ENCODE measurements at regions not wholly inside any gene's neighbourhood (a gene's known extent, or its start where the extent isn't known, plus 50 kb on each side); places are given as distances from the start of the nearest gene placed in this dataset.
"Not testable (repeated sequence)": the region's sequence is repeated elsewhere in the genome, so short reads cannot be mapped to it uniquely, and the experiment has no call there.

DNA sequence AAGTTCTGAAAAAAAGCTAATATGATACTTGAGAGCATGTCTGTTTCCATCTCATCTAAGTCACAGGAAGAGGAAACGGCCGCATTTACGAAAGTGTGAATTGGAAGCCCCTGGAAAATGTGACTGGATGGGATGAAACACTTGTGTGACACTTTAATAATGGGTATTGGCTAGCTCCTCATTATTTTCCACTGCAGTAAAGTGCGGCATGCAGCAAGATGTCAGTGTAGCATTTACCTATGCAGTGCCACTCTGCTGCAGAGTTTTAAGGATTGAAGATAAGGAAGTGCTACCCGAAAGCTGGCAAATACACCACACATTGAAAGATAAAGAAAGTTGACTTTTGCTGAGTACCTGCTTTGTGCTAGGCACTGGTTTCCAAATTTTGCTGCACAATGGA is 249.5 kb upstream of the FAM240B start:
- H3K4me1 ChIP-seq; H3K27me3 ChIP-seq; H3K36me3 ChIP-seq; H3K27ac ChIP-seq (replicated peaks in 1 of 4); DNase-seq (ENCODE audit: extremely low spot score); intact Hi-C loops (cut with DNase I); H3K4me3 ChIP-seq; H3K9me3 ChIP-seq: not testable (repeated sequence)
- WGBS = 47% methylated on average over 4 of the region's 5 CpGs

DNA sequence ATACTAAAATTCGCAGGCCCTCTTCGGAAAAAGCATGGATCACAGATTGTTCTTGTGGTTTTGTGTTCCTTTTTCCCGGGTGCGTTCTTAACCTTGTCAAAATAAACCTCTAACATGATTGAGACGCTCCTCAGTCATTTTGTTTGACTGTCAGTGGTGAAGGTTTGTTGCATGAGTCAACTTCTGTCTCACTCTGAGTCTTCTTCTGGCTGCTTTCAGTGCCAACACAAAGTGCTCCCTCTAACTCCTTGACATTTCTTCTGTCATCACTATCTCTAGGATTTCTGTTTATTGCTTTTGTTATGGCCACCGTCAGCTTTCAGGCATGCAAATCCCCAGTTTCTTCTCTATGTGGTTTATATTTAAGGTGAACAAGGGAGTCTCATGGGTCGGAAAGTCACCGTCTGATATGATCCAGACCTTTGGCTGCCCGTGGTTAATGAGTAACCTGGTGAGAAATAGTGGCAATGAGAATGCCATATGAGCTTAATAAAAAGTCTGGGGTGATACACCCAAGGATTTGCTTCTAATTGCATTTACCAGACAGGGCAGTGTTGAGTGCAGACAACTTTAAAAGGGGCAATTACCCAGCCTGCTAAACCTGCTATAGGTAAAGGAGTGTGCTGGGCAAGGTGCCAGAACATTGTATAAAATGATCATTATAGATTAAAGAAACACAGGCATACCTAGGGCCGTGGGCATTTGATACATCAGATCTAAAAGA is 248.9 kb upstream of the FAM240B start:
- no CpG with 5 or more reads among the region's 10 CpGs for WGBS
- H3K27me3 ChIP-seq; H3K4me1 ChIP-seq; DNase-seq (ENCODE audit: extremely low spot score); H3K4me3 ChIP-seq; H3K9me3 ChIP-seq; intact Hi-C loops (cut with DNase I); H3K27ac ChIP-seq (replicated peaks in 1 of 4); H3K36me3 ChIP-seq: not testable (repeated sequence)

DNA sequence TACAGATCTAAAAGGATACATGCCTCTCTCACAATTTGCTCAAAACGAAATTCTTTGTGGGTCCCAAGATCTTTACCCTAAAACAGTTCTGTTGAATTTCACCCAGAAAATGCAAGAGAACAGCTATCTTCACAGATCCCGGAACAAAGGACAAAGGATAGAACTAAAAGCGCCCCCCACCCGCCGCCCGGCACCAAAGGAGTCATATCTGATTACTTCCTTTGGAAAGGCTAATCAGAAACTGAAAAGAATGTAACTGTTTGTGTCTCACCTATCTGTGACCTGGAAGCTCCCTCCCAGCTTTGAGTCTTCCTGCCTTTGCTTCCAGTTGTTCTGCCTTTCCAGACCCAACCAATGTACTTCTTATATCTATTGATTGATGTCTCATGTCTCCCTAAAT is 247.9 kb upstream of the FAM240B start:
- H3K4me3 ChIP-seq; H3K27me3 ChIP-seq; DNase-seq (ENCODE audit: extremely low spot score); H3K27ac ChIP-seq (replicated peaks in 1 of 4); intact Hi-C loops (cut with DNase I); H3K4me1 ChIP-seq; H3K9me3 ChIP-seq; H3K36me3 ChIP-seq: not testable (repeated sequence)
- no CpG with 5 or more reads among the region's 6 CpGs for WGBS

DNA sequence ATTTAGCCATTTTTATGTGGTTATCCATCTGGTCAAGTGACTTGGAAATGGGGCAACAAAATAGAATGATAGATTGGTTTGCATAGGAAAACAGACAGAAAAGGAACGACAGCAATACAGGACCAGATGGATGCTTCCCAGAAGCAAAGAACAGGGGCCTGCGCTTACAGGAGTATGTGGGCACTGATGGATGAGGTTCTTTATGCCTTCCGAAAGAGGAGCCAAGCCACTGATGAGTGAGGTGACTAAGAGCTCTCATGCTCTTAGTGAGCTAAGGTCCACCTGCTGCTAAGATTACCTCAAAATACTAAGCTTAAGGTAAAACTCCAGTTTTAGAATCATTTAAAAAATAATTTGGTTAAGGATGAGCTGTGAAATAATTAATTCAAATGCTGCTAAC is 247.4 kb upstream of the FAM240B start:
- H3K27me3 ChIP-seq; H3K4me1 ChIP-seq; H3K9me3 ChIP-seq; intact Hi-C loops (cut with DNase I); H3K4me3 ChIP-seq; DNase-seq (ENCODE audit: extremely low spot score); H3K36me3 ChIP-seq; H3K27ac ChIP-seq (replicated peaks in 1 of 4): not testable (repeated sequence)
- WGBS = no CpG with 5 or more reads among the region's 3 CpGs

DNA sequence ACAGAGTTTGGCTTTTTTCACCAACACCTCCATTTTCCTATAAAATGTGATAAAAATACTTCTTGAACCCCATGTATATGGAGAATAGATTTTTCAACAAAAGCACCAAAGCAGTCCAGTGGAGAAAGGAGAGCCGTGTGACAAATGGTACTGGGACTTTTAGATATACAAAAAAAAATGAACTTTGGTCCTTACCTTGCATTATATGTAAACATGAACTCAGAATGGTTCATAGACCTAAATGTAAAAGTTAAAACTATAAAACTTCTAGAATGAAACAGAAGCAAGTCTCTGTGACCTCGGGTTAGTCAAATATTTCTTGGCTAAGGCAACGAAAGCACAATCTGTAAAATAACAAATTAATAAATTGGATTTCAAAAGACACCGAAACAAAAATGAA is 239.9 kb upstream of the FAM240B start:
- H3K36me3 ChIP-seq; H3K27ac ChIP-seq (replicated peaks in 1 of 4); H3K9me3 ChIP-seq; H3K27me3 ChIP-seq; H3K4me1 ChIP-seq; DNase-seq (ENCODE audit: extremely low spot score); H3K4me3 ChIP-seq; intact Hi-C loops (cut with DNase I): not testable (repeated sequence)
- no CpG with 5 or more reads among the region's 4 CpGs for WGBS

DNA sequence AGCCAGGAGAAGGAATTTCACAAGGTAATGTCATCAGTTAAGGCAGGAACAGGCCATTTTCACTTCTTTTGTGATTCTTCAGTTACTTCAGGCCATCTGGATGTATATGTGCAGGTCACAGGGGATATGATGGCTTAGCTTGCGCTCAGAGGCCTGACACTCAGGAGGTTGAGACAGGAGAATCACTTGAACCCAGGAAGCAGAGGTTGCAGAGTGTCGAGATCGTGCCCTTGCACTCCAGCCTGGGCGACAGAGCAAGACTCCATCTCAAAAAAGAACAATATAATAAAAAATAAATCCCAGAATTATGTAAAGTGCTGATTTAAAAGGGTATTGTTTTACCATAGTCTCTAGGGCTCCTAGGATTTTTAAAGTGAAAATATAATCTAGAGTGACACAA is 235.9 kb upstream of the FAM240B start:
- intact Hi-C loops (cut with DNase I); H3K4me3 ChIP-seq; H3K27ac ChIP-seq (replicated peaks in 1 of 4); H3K36me3 ChIP-seq; H3K4me1 ChIP-seq; H3K9me3 ChIP-seq; H3K27me3 ChIP-seq: not testable (repeated sequence)
- WGBS = 92% methylated on average over 4 of the region's 4 CpGs
- DNase-seq (ENCODE audit: extremely low spot score) = peak; percentile 60

DNA sequence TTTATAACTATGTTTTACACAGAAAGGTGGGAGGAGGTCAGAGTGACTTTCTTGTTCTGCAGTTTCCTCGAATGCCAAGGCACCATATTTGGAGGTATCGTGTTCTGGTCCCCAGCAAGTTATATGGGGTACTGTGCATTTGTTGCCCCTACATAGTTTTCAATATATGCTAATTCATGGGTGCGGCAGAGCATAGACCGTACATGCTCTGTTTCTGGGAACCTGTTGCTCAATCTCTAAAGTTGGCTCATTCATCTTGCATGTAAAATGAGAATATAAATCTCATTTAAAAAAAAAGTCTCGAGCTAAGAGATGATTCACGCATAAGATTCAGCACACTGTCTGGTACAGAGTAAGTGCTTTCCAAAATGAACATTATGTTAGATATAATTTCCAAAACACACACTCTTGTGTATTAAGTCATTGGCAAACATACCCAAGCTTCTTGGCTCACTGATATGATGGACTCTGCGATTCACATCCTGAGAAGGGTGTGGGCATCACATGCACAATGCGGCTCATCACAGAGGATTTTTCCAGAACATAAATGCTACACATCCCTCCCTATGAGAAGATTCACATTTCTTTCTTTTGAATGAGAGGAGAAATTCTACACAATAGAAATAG is 232.9 kb upstream of the FAM240B start:
- H3K4me1 ChIP-seq; H3K36me3 ChIP-seq; H3K4me3 ChIP-seq; H3K9me3 ChIP-seq; intact Hi-C loops (cut with DNase I); H3K27ac ChIP-seq (replicated peaks in 1 of 4); DNase-seq (ENCODE audit: extremely low spot score); H3K27me3 ChIP-seq: not testable (repeated sequence)
- 83% methylated on average over 1 of the region's 8 CpGs for WGBS

DNA sequence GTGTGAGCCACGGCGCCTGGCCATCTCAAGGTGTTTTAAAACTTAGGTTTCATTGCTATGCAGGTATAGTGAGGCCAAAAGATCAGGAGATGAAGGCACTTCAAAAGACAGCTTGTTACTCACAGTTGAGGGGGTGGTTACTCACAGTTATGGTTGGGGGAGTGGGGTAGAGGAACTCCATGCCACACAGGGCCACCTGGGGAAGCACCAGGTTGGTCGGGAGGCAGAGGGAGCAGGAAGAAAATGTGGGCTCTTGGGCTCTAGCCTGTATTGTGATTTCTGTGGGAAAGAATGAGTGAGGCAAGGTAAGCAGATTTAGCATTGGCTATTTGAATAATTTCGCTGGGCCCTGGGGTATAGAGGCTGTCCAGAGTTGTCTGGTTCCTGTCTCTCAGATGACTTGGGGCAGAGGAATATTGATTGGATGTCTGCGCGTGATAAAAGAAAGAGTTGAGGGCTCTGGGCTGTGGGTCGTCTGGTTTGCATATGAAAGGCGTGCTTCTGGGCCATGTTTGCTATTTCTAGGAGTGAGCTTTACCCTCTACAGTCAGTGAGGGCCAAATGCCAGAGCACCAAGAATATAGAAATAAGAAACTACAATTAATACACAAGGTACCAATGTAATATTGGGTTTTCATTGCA is 226.1 kb upstream of the FAM240B start:
- H3K4me3 ChIP-seq; H3K27ac ChIP-seq (replicated peaks in 1 of 4); H3K9me3 ChIP-seq; H3K4me1 ChIP-seq; DNase-seq (ENCODE audit: extremely low spot score); H3K27me3 ChIP-seq; H3K36me3 ChIP-seq; intact Hi-C loops (cut with DNase I): not testable (repeated sequence)
- WGBS = no CpG with 5 or more reads among the region's 8 CpGs

DNA sequence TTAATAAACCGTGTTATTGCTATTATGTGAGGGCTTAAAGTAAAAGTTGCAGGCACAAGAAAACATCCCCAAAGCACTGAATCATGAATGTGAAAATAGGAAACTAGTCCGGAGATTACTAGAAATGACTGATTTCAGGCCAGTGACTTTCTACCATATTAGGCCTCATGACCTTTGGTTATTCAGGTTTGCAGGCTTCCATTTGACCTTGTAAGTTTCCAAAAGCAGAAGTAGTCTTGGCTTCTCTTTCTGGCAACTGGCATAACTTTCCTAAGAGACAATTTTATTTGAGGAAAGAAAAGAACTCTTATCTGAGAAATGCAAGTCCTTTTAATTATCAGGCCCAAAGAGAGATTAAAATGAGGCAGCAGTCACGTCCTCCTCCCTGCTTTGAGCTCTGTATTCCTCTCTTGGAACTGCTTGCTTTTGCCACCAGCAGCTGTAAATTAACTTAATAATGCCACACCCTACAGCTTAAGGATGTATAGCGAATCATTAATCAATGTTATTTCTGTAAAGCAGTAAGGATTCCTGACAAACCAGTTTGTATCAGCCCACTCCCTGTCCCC is 225.0 kb upstream of the FAM240B start:
- H3K4me3 ChIP-seq; H3K27ac ChIP-seq (replicated peaks in 1 of 4); DNase-seq (ENCODE audit: extremely low spot score); H3K27me3 ChIP-seq; intact Hi-C loops (cut with DNase I); H3K36me3 ChIP-seq; H3K9me3 ChIP-seq; H3K4me1 ChIP-seq: not testable (repeated sequence)
- WGBS = no CpG with 5 or more reads among the region's 4 CpGs

DNA sequence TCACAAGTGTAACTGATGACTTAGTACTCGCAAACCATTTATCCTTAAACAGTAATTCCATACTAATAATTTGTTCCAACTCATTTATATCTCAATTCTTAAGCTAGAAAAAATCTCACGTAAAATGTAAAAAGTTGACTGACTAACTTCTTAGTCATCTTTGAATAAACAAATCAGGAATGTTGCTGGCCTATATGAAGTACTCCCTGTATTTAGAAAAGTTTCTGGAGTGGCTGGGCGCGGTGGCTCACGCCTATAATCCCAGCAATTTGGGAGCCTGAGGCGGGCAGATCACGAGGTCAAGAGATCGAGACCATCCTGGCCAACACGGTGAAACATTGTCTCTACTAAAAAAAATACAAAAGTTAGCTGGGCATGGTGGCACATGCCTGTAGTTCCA is 220.6 kb upstream of the FAM240B start:
- H3K4me3 ChIP-seq; H3K9me3 ChIP-seq; H3K27me3 ChIP-seq; H3K4me1 ChIP-seq; H3K27ac ChIP-seq (replicated peaks in 1 of 4); intact Hi-C loops (cut with DNase I); H3K36me3 ChIP-seq; DNase-seq (ENCODE audit: extremely low spot score): not testable (repeated sequence)
- no CpG with 5 or more reads among the region's 9 CpGs for WGBS

DNA sequence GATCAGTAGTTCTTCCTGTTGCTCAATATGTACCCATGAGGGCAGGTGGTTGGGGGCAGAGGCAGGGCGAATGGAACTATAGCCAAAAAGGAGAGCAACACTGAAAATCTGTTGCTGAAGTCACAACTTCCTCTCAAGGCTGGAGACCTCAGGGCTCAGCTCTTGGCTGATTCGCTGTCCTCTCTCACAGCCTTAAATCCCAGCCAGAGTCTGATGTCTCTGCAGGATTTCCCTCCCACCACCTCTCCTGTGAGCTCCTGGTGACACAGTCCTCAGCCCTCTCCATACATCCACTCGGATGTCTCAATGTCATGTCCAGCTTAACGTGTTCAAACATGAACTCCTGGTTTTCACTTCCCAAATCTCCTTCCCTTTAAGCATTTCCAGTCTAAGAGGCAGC is 218.7 kb upstream of the FAM240B start:
- H3K27me3 ChIP-seq; H3K36me3 ChIP-seq; intact Hi-C loops (cut with DNase I); DNase-seq (ENCODE audit: extremely low spot score); H3K9me3 ChIP-seq; H3K4me1 ChIP-seq; H3K4me3 ChIP-seq; H3K27ac ChIP-seq (replicated peaks in 1 of 4): not testable (repeated sequence)
- 60% methylated on average over 1 of the region's 4 CpGs for WGBS

DNA sequence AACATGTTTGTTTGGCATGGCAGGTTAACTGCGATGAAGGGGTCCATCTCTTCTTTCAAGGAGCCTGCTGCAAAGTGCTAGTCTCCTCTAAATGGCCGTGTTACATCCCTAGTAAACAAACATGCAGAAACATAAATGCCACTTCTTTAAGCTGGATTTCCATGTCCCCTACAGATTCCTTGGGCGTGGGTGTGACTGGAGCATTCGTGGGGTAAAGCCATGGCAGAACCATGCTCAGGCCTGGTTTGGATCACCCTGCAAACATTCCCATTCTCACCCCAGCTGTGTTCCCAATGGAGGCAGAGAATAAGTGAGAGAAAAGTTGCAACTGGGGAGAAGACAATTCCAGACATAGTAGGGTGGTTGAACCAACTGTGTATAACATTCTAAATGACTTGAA is 208.0 kb upstream of the FAM240B start:
- whole genome bisulfite sequencing = 80% methylated on average over 2 of the region's 4 CpGs
- intact Hi-C loops (cut with DNase I) = not testable (repeated sequence)

DNA sequence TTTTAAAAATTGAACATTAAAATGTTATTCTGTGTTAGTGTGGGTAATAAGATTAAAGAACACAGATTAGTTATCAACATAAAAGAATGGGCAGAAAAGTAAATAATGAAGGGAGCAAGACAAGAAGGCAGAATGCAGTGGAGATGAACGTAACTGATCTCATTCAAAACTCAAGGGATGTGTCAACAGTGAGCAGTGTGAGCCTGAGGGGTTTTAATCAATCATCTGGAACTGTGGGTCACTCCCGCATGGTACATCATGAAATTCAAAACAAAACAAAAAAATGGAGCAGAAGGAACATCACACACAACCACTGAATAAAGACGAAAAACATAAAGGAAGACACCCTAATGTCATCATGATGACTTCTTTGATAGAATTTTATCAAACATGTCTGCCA is 206.6 kb upstream of the FAM240B start:
- H3K4me1 ChIP-seq; H3K9me3 ChIP-seq; H3K27me3 ChIP-seq; H3K27ac ChIP-seq (replicated peaks in 1 of 4); H3K4me3 ChIP-seq; DNase-seq (ENCODE audit: extremely low spot score); H3K36me3 ChIP-seq; intact Hi-C loops (cut with DNase I): not testable (repeated sequence)
- WGBS = no CpG with 5 or more reads among the region's 3 CpGs

More for the DNA sequence above, 208.0 kb upstream of the FAM240B start:
- not testable (repeated sequence) for H3K27me3 ChIP-seq; H3K36me3 ChIP-seq; H3K4me3 ChIP-seq; H3K9me3 ChIP-seq; H3K27ac ChIP-seq (replicated peaks in 1 of 4); H3K4me1 ChIP-seq; DNase-seq (ENCODE audit: extremely low spot score)
